ENCODE measurements at regions not wholly inside any gene's neighbourhood (a gene's known extent, or its start where the extent isn't known, plus 50 kb on each side); places are given as distances from the start of the nearest gene placed in this dataset.

- no peak for DNase-seq (ENCODE audit: low read depth)
- TF ChIP-seq CTCF (IDR thresholded peaks at IDR 0.05; ENCODE audit: insufficient read depth, low read length): no peak
- H3K4me3 ChIP-seq (ENCODE audit: low read depth, low read length): no peak overlapping the region
Measured at GRCh38 chr3:159838938-159839337, 149.7 kb upstream of the IL12A start.

GRCh38 chr3:159839561-159840379 lies 148.9 kb upstream of the IL12A start, which contains the start of gene SCHIP1:
Gene SCHIP1, plus strand, starts transcription at chr3:159839861.
- no peak for TF ChIP-seq CTCF (IDR thresholded peaks at IDR 0.05; ENCODE audit: insufficient read depth, low read length)
- no peak for DNase-seq (ENCODE audit: low read depth)
- H3K4me3 ChIP-seq (ENCODE audit: low read depth, low read length): no peak within 1 kb of the TSS

GRCh38 chr3:159840703-159841299 lies 147.8 kb upstream of the IL12A start:
- TF ChIP-seq CTCF (IDR thresholded peaks at IDR 0.05; ENCODE audit: insufficient read depth, low read length): no peak
- H3K4me3 ChIP-seq (ENCODE audit: low read depth, low read length): no peak overlapping the region
- peak; percentile 27 for DNase-seq (ENCODE audit: low read depth)

GRCh38 chr3:159841766-159842165 lies 146.9 kb upstream of the IL12A start:
- TF ChIP-seq CTCF (IDR thresholded peaks at IDR 0.05; ENCODE audit: insufficient read depth, low read length): no peak
- H3K4me3 ChIP-seq (ENCODE audit: low read depth, low read length): no peak overlapping the region
- DNase-seq (ENCODE audit: low read depth): no peak

GRCh38 chr3:159843840-159844730 lies 144.6 kb upstream of the IL12A start:
- DNase-seq (ENCODE audit: low read depth): peak; percentile 16
- no peak for TF ChIP-seq CTCF (IDR thresholded peaks at IDR 0.05; ENCODE audit: insufficient read depth, low read length)
- H3K4me3 ChIP-seq (ENCODE audit: low read depth, low read length): no peak overlapping the region

- no peak for TF ChIP-seq CTCF (IDR thresholded peaks at IDR 0.05; ENCODE audit: insufficient read depth, low read length)
- no peak for DNase-seq (ENCODE audit: low read depth)
- H3K4me3 ChIP-seq (ENCODE audit: low read depth, low read length): no peak overlapping the region
Measured at GRCh38 chr3:159844801-159845261, 143.8 kb upstream of the IL12A start.
